ENCODE measurements at regions not wholly inside any gene's neighbourhood (a gene's known extent, or its start where the extent isn't known, plus 50 kb on each side); places are given as distances from the start of the nearest gene placed in this dataset.

- H3K27me3 ChIP-seq: no peaks in the 10 kb centered on the region
- H3K4me3 ChIP-seq: no peak overlapping the region
- TF ChIP-seq POLR2A (IDR thresholded peaks at IDR 0.05): no peak
- TF ChIP-seq EP300 (IDR thresholded peaks at IDR 0.05): no peak
- no peak for TF ChIP-seq CTCF (IDR thresholded peaks at IDR 0.05)
- no peak for TF ChIP-seq POLR2AphosphoS5 (IDR thresholded peaks at IDR 0.05)
- H3K4me1 ChIP-seq: no peaks in the 10 kb centered on the region
- no peak overlapping the region for H3K27ac ChIP-seq
- WGBS: 76% methylated on average over 1 of the region's 1 CpG
- H3K36me3 ChIP-seq: no peaks in the 10 kb centered on the region
- no peak for DNase-seq (ENCODE audit: low spot score in 2 of 2)
- no peaks in the 10 kb centered on the region for H3K9me3 ChIP-seq
These were observed 175.9 kb upstream of the GJE1 start for GRCh38 chr6:141956868-141957267.

DNA sequence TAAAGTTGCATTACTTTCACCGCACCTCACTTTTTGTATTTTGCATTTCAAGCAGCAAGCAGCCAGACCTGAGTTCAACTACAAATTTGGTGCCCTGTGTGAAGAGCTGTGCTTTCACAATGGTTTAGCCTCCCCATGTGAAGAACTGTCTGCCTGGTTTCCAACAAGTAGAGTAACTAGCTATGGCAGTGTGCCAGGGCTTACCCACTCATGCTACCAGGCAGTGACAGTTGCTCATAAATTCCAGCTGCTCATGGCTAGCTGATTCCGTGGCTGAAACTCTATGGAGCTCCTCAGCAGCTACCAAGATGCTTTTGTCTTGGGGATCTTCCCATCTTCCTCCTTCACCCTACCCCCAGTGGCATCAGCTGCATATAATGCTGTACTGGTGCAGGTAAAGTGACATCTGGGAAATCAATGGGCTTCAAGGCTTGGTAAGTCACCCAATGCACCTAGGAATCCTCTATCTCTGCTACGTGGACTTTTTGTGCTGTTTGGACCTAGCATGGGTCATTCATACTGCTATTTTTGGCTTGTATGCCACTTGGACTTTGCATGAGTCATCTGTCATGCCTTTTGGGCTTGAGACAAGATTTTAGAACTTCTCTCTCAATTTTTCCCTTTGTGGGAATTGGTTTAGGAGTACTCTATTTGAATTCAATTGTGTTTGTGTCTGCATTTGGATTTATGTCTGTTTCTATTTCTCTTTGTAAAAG lies 176.5 kb upstream of the GJE1 start:
- H3K9me3 ChIP-seq: no peaks in the 10 kb centered on the region
- no peaks in the 10 kb centered on the region for H3K27me3 ChIP-seq
- H3K27ac ChIP-seq: no peak overlapping the region
- TF ChIP-seq POLR2A (IDR thresholded peaks at IDR 0.05): no peak
- no peak for TF ChIP-seq POLR2AphosphoS5 (IDR thresholded peaks at IDR 0.05)
- TF ChIP-seq CTCF (IDR thresholded peaks at IDR 0.05): no peak
- no peak for TF ChIP-seq EP300 (IDR thresholded peaks at IDR 0.05)
- H3K4me1 ChIP-seq: no peaks in the 10 kb centered on the region
- 61% methylated on average over 3 of the region's 3 CpGs for WGBS
- DNase-seq (ENCODE audit: low spot score in 2 of 2): no peak
- H3K36me3 ChIP-seq: no peaks in the 10 kb centered on the region
- no peak overlapping the region for H3K4me3 ChIP-seq

DNA sequence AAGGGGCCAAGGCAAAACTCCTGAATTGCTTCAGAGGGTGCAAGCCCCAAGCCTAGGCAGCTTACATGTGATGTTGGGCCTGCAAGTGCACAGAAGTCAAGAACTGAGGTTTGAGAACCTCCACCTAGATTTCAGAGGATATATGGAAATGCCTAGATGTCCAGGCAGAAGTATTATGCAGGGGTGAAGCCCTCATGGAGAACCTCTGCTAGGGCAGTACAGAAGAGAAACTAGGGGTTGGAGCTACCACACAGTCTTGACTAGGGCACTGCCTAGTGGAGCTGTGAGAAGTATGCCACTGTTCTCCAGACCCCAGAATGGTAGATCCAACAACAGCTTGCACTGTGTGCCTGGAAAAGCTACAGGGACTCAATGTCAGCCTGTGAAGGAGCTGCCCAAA lies 179.7 kb upstream of the GJE1 start:
- H3K27ac ChIP-seq: no peak overlapping the region
- H3K36me3 ChIP-seq: no peaks in the 10 kb centered on the region
- DNase-seq (ENCODE audit: low spot score in 2 of 2): no peak
- H3K9me3 ChIP-seq: no peaks in the 10 kb centered on the region
- no peaks in the 10 kb centered on the region for H3K4me1 ChIP-seq
- TF ChIP-seq POLR2A (IDR thresholded peaks at IDR 0.05) (no peak), EP300 (IDR thresholded peaks at IDR 0.05) (no peak), POLR2AphosphoS5 (IDR thresholded peaks at IDR 0.05) (no peak), CTCF (IDR thresholded peaks at IDR 0.05) (no peak)
- no peaks in the 10 kb centered on the region for H3K27me3 ChIP-seq
- no peak overlapping the region for H3K4me3 ChIP-seq

DNA sequence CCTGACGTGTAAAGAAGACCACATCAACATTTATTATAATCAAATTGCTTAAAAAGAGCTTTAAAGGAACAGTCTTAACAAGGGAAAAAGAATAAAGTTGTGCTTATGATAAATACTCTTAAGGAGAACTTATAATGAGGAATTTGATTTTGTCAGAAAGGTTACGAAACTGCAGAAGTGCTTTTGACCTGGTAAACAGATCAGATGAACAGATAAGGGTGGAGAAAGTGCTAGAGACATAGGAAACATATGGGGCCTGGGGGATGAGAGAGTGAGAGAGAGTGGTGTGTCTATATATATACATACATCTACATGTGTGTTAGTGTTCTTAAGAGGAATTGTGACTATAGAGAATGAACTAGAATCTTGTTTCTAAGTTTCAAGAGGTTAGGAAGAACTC lies 186.2 kb upstream of the GJE1 start:
- TF ChIP-seq EP300 (IDR thresholded peaks at IDR 0.05): no peak
- no peak for TF ChIP-seq POLR2AphosphoS5 (IDR thresholded peaks at IDR 0.05)
- no peak for TF ChIP-seq CTCF (IDR thresholded peaks at IDR 0.05)
- no peak for TF ChIP-seq POLR2A (IDR thresholded peaks at IDR 0.05)
- H3K27ac ChIP-seq: no peak overlapping the region
- no peak overlapping the region for H3K4me3 ChIP-seq
- DNase-seq (ENCODE audit: low spot score in 2 of 2): no peak
- no peaks in the 10 kb centered on the region for H3K36me3 ChIP-seq
- WGBS: 51% methylated on average over 2 of the region's 2 CpGs
- H3K4me1 ChIP-seq: no peaks in the 10 kb centered on the region
- peaks cover 9% of the 10 kb centered on the region for H3K9me3 ChIP-seq
- H3K27me3 ChIP-seq: no peaks in the 10 kb centered on the region

DNA sequence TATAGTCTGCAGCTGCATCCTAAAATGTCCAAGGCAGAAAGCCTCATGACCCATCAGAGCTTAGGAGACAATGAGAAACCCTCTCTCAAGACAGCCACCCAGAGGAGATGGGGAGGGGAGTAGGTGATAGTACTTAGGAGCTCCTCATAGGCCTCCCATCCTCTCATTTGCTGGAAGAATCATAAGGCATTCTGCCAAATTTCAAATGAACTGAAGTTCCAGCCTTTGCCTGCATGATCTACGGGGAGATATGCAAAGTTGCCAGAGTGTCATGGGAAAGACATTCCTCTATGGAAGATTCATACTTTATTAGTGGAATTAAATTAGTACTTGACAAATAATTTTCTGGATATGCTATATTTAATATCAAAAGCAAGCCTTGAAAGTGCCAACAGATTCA lies 194.1 kb upstream of the GJE1 start:
- H3K9me3 ChIP-seq: no peaks in the 10 kb centered on the region
- no peaks in the 10 kb centered on the region for H3K27me3 ChIP-seq
- no peak for TF ChIP-seq CTCF (IDR thresholded peaks at IDR 0.05)
- H3K4me1 ChIP-seq: no peaks in the 10 kb centered on the region
- DNase-seq (ENCODE audit: low spot score in 2 of 2): no peak
- H3K4me3 ChIP-seq: no peak overlapping the region
- H3K27ac ChIP-seq: no peak overlapping the region
- H3K36me3 ChIP-seq: no peaks in the 10 kb centered on the region
- 54% methylated on average over 1 of the region's 1 CpG for WGBS
